ENCODE measurements at regions not wholly inside any gene's neighbourhood (a gene's known extent, or its start where the extent isn't known, plus 50 kb on each side); places are given as distances from the start of the nearest gene placed in this dataset.

DNA sequence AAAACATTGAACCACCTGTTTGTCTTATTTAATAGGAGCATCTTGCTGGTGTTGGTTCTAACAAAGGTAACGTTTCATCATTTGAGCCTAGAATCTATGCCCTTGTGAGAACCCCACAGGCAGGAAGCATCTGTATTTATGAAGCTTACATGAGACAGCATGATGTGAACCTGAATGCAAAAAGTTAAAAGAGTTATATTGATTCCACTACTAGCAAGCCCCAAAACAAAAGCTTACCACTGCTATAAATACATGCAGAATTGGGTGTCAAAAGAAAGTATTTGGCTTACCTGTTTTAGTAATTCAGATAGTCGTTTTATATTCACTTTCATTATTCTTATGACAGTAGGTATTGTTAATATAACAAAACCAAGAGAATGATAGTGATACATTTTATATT lies 301.2 kb upstream of the ADGRL2 start:
- Histone ChIP-seq H3K27me3 (ENCODE audit: control insufficient read depth in 4 of 4, insufficient read depth in 4 of 4, low read length in 3 of 4) (no peaks in the 10 kb centered on the region), H3K9me3 (ENCODE audit: control insufficient read depth in 4 of 4, low read length in 3 of 4) (no peaks in the 10 kb centered on the region), H3K36me3 (ENCODE audit: control insufficient read depth in 4 of 4, insufficient read depth in 3 of 4, low read depth in 1 of 4, low read length in 3 of 4) (no peaks in the 10 kb centered on the region), H3K9ac (ENCODE audit: low read depth in 1 of 2, low read length in 2 of 2) (no peak overlapping the region), H3K4me3 (ENCODE audit: low read depth in 1 of 3, low read length in 3 of 3) (no peak overlapping the region), H3K27ac (ENCODE audit: low read depth in 1 of 2, low read length in 2 of 2) (no peak overlapping the region), H3K4me1 (ENCODE audit: control insufficient read depth in 4 of 4, insufficient read depth in 4 of 4, low read length in 3 of 4) (no peaks in the 10 kb centered on the region)
- DNase-seq (ENCODE audit: low spot score) = no peak
- 68% methylated on average over 2 of the region's 2 CpGs for WGBS
- TF ChIP-seq HNF4G (IDR thresholded peaks at IDR 0.05) = no peak
- no peak for TF ChIP-seq RXRA (IDR thresholded peaks at IDR 0.05)
- TF ChIP-seq YY1 (IDR thresholded peaks at IDR 0.05) = no peak
- TF ChIP-seq NR2F2 (IDR thresholded peaks at IDR 0.05) = no peak
- no peak for TF ChIP-seq EGR1 (IDR thresholded peaks at IDR 0.05; ENCODE audit: low read depth in 2 of 2)
- TF ChIP-seq, protein P1, sequence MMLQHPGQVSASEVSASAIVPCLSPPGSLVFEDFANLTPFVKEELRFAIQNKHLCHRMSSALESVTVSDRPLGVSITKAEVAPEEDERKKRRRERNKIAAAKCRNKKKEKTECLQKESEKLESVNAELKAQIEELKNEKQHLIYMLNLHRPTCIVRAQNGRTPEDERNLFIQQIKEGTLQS (IDR thresholded peaks at IDR 0.05) = no peak

GRCh38 chr1:81498471-81499462 lies 302.0 kb upstream of the ADGRL2 start:
- H3K9me3 ChIP-seq (ENCODE audit: control insufficient read depth in 4 of 4, low read length in 3 of 4) = no peaks in the 10 kb centered on the region
- 59% methylated on average over 5 of the region's 5 CpGs for WGBS
- no peaks in the 10 kb centered on the region for H3K4me1 ChIP-seq (ENCODE audit: control insufficient read depth in 4 of 4, insufficient read depth in 4 of 4, low read length in 3 of 4)
- DNase-seq (ENCODE audit: low spot score) = no peak
- no peaks in the 10 kb centered on the region for H3K27me3 ChIP-seq (ENCODE audit: control insufficient read depth in 4 of 4, insufficient read depth in 4 of 4, low read length in 3 of 4)
- H3K9ac ChIP-seq (ENCODE audit: low read depth in 1 of 2, low read length in 2 of 2) = no peak overlapping the region
- no peak overlapping the region for H3K4me3 ChIP-seq (ENCODE audit: low read depth in 1 of 3, low read length in 3 of 3)
- TF ChIP-seq HNF4G (IDR thresholded peaks at IDR 0.05) = no peak
- TF ChIP-seq HNF4A (conservative IDR thresholded peaks at IDR 0.05) = no peak
- TF ChIP-seq GABPA (IDR thresholded peaks at IDR 0.05 in 1 of 2, conservative IDR thresholded peaks at IDR 0.05 in 1 of 2) = no peak
- TF ChIP-seq, protein P1 (IDR thresholded peaks at IDR 0.05) = no peak
- no peak for TF ChIP-seq RAD21 (IDR thresholded peaks at IDR 0.05)
- TF ChIP-seq, protein P2, sequence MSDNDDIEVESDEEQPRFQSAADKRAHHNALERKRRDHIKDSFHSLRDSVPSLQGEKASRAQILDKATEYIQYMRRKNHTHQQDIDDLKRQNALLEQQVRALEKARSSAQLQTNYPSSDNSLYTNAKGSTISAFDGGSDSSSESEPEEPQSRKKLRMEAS (IDR thresholded peaks at IDR 0.05) = no peak
- no peak for TF ChIP-seq EGR1 (IDR thresholded peaks at IDR 0.05; ENCODE audit: low read depth in 2 of 2)
- TF ChIP-seq ZBTB33 (IDR thresholded peaks at IDR 0.05) = no peak
- no peak for TF ChIP-seq YY1 (IDR thresholded peaks at IDR 0.05)
- TF ChIP-seq REST (IDR thresholded peaks at IDR 0.05) = no peak
- no peak for TF ChIP-seq RXRA (IDR thresholded peaks at IDR 0.05)
- TF ChIP-seq NR2F2 (IDR thresholded peaks at IDR 0.05) = no peak
- TF ChIP-seq, protein P3, sequence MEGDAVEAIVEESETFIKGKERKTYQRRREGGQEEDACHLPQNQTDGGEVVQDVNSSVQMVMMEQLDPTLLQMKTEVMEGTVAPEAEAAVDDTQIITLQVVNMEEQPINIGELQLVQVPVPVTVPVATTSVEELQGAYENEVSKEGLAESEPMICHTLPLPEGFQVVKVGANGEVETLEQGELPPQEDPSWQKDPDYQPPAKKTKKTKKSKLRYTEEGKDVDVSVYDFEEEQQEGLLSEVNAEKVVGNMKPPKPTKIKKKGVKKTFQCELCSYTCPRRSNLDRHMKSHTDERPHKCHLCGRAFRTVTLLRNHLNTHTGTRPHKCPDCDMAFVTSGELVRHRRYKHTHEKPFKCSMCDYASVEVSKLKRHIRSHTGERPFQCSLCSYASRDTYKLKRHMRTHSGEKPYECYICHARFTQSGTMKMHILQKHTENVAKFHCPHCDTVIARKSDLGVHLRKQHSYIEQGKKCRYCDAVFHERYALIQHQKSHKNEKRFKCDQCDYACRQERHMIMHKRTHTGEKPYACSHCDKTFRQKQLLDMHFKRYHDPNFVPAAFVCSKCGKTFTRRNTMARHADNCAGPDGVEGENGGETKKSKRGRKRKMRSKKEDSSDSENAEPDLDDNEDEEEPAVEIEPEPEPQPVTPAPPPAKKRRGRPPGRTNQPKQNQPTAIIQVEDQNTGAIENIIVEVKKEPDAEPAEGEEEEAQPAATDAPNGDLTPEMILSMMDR (IDR thresholded peaks at IDR 0.05; ENCODE audit: low read depth, low read length, missing input control) = no peak
- TF ChIP-seq SP1 (IDR thresholded peaks at IDR 0.05) = no peak
- no peak for TF ChIP-seq FOXA1 (IDR thresholded peaks at IDR 0.05)
- no peak for TF ChIP-seq TAF1 (conservative IDR thresholded peaks at IDR 0.05)
- TF ChIP-seq JUND (IDR thresholded peaks at IDR 0.05) = no peak
- TF ChIP-seq FOXA2 (IDR thresholded peaks at IDR 0.05) = no peak
- H3K27ac ChIP-seq (ENCODE audit: low read depth in 1 of 2, low read length in 2 of 2) = no peak overlapping the region
- H3K36me3 ChIP-seq (ENCODE audit: control insufficient read depth in 4 of 4, insufficient read depth in 3 of 4, low read depth in 1 of 4, low read length in 3 of 4) = no peaks in the 10 kb centered on the region

All from liver (tissue), 8 donors.